NCI-H460 (cell line): ENCODE measurements at regions not wholly inside any gene's neighbourhood (a gene's known extent, or its start where the extent isn't known, plus 50 kb on each side); places are given as distances from the start of the nearest gene placed in this dataset.
"Not testable (repeated sequence)": the region's sequence is repeated elsewhere in the genome, so short reads cannot be mapped to it uniquely, and the experiment has no call there.

ENCODE experiments used
- DNase-seq: peaks from one replicate; pipeline ENCODE4 v3.0.0-alpha.2; 2016; ENCODE audit warnings: low read depth; ENCODE audit errors: extremely low read depth

GRCh38 chr3:159669766-159670165 is 318.9 kb upstream of the IL12A start:
- DNase-seq: no peak

GRCh38 chr3:159672728-159673688 is 315.6 kb upstream of the IL12A start:
- DNase-seq: no peak

GRCh38 chr3:159674583-159674982 is 314.1 kb upstream of the IL12A start:
- no peak for DNase-seq

- no peak for DNase-seq
These were observed 313.4 kb upstream of the IL12A start for GRCh38 chr3:159675285-159675684.

- no peak for DNase-seq
These were observed 308.7 kb upstream of the IL12A start for GRCh38 chr3:159679900-159680299.

GRCh38 chr3:159681717-159682116 is 306.9 kb upstream of the IL12A start:
- not testable (repeated sequence) for DNase-seq

GRCh38 chr3:159685801-159686200 is 302.8 kb upstream of the IL12A start:
- DNase-seq: no peak

- no peak for DNase-seq
These were observed 295.4 kb upstream of the IL12A start for GRCh38 chr3:159693226-159693625.

GRCh38 chr3:159711560-159712333 is 276.9 kb upstream of the IL12A start:
- DNase-seq: no peak

- no peak for DNase-seq
These were observed 267.3 kb upstream of the IL12A start for GRCh38 chr3:159721324-159721723.

- no peak for DNase-seq
These were observed 265.3 kb upstream of the IL12A start for GRCh38 chr3:159723295-159723694.

- DNase-seq: no peak
These were observed 264.0 kb upstream of the IL12A start for GRCh38 chr3:159724627-159725026.

GRCh38 chr3:159726231-159726964 is 262.2 kb upstream of the IL12A start:
- DNase-seq: no peak

GRCh38 chr3:159727506-159727905 is 261.1 kb upstream of the IL12A start:
- DNase-seq: no peak

- DNase-seq: no peak
These were observed 257.4 kb upstream of the IL12A start for GRCh38 chr3:159731254-159731653.

- no peak for DNase-seq
These were observed 256.2 kb upstream of the IL12A start for GRCh38 chr3:159732172-159733111.

GRCh38 chr3:159733194-159733860 is 255.3 kb upstream of the IL12A start:
- no peak for DNase-seq

- no peak for DNase-seq
These were observed 254.0 kb upstream of the IL12A start for GRCh38 chr3:159734681-159735080.

GRCh38 chr3:159739166-159739565 is 249.5 kb upstream of the IL12A start:
- DNase-seq: no peak
